ENCODE measurements at regions not wholly inside any gene's neighbourhood (a gene's known extent, or its start where the extent isn't known, plus 50 kb on each side); places are given as distances from the start of the nearest gene placed in this dataset.

- H3K4me3 ChIP-seq (replicated peaks; ENCODE audit: low read depth, low read length), result no peak overlapping the region
- H3K36me3 ChIP-seq (ENCODE audit: control insufficient read depth, insufficient read depth, low read length), result no peaks in the 10 kb centered on the region
- no peak for DNase-seq (ENCODE audit: extremely low read depth, insufficient read length)
- no peaks in the 10 kb centered on the region for H3K27me3 ChIP-seq (replicated peaks; ENCODE audit: control insufficient read depth, insufficient read depth, low read length)
- no peak for TF ChIP-seq CTCF (IDR thresholded peaks at IDR 0.05; ENCODE audit: insufficient read depth, low read length, poor library complexity, severe bottlenecking)
These were observed 102.5 kb downstream of the SREK1 start for GRCh38 chr5:66246608-66247007.

- H3K27me3 ChIP-seq (replicated peaks; ENCODE audit: control insufficient read depth, insufficient read depth, low read length), result no peaks in the 10 kb centered on the region
- DNase-seq (ENCODE audit: extremely low read depth, insufficient read length), result no peak
These were observed 103.3 kb downstream of the SREK1 start for GRCh38 chr5:66247176-66247960.

GRCh38 chr5:66248874-66249273 lies 104.8 kb downstream of the SREK1 start:
- Histone ChIP-seq H3K36me3 (ENCODE audit: control insufficient read depth, insufficient read depth, low read length) (no peaks in the 10 kb centered on the region), H3K27me3 (replicated peaks; ENCODE audit: control insufficient read depth, insufficient read depth, low read length) (no peaks in the 10 kb centered on the region), H3K4me3 (replicated peaks; ENCODE audit: low read depth, low read length) (no peak overlapping the region)
- DNase-seq (ENCODE audit: extremely low read depth, insufficient read length), result no peak
- no peak for TF ChIP-seq CTCF (IDR thresholded peaks at IDR 0.05; ENCODE audit: insufficient read depth, low read length, poor library complexity, severe bottlenecking)

More at GRCh38 chr5:66247176-66247960, 103.3 kb downstream of the SREK1 start:
- no peak for TF ChIP-seq CTCF (IDR thresholded peaks at IDR 0.05; ENCODE audit: insufficient read depth, low read length, poor library complexity, severe bottlenecking)
- H3K4me3 ChIP-seq (replicated peaks; ENCODE audit: low read depth, low read length), result no peak overlapping the region
- no peaks in the 10 kb centered on the region for H3K36me3 ChIP-seq (ENCODE audit: control insufficient read depth, insufficient read depth, low read length)

- H3K4me3 ChIP-seq (replicated peaks; ENCODE audit: low read depth, low read length), result no peak overlapping the region
- H3K36me3 ChIP-seq (ENCODE audit: control insufficient read depth, insufficient read depth, low read length), result no peaks in the 10 kb centered on the region
- no peaks in the 10 kb centered on the region for H3K27me3 ChIP-seq (replicated peaks; ENCODE audit: control insufficient read depth, insufficient read depth, low read length)
- no peak for TF ChIP-seq CTCF (IDR thresholded peaks at IDR 0.05; ENCODE audit: insufficient read depth, low read length, poor library complexity, severe bottlenecking)
- DNase-seq (ENCODE audit: extremely low read depth, insufficient read length), result no peak
These were observed 105.8 kb downstream of the SREK1 start for GRCh38 chr5:66249920-66250319.

GRCh38 chr5:66252849-66253248 lies 108.7 kb downstream of the SREK1 start:
- no peak for DNase-seq (ENCODE audit: extremely low read depth, insufficient read length)
- Histone ChIP-seq H3K4me3 (replicated peaks; ENCODE audit: low read depth, low read length) (no peak overlapping the region), H3K36me3 (ENCODE audit: control insufficient read depth, insufficient read depth, low read length) (no peaks in the 10 kb centered on the region), H3K27me3 (replicated peaks; ENCODE audit: control insufficient read depth, insufficient read depth, low read length) (no peaks in the 10 kb centered on the region)
- no peak for TF ChIP-seq CTCF (IDR thresholded peaks at IDR 0.05; ENCODE audit: insufficient read depth, low read length, poor library complexity, severe bottlenecking)

All from GM06990 (cell line).